Transverse colon (tissue), 4 donors: ENCODE measurements at regions not wholly inside any gene's neighbourhood (a gene's known extent, or its start where the extent isn't known, plus 50 kb on each side); places are given as distances from the start of the nearest gene placed in this dataset.

Source experiments
- DNase-seq: peaks from one replicate; pipeline ENCODE4 v3.0.0-alpha.2; 2019
- H3K27ac ChIP-seq, 4 donors: fragments of 200-600 bp; sonication (generic); 2 replicates each; pipeline ENCODE4 v1.5.1; 2016 to 2018; ENCODE audit warnings: inconsistent platforms in 4 of 4
- H3K27me3 ChIP-seq: fragments of 200-600 bp; sonication (generic); 2 replicates; pipeline ENCODE4 v1.5.1; 2017; ENCODE audit warnings: inconsistent platforms
- H3K36me3 ChIP-seq, 4 donors: fragments of 200-600 bp; sonication (generic); 2 replicates each; pipeline ENCODE4 v1.5.1; 2017 to 2019; ENCODE audit warnings: inconsistent platforms in 4 of 4
- H3K4me1 ChIP-seq, 4 donors: fragments of 200-600 bp; sonication (generic); 2 replicates each; pipeline ENCODE4 v1.5.1; 2017 to 2020; ENCODE audit warnings: inconsistent platforms in 4 of 4
- H3K4me3 ChIP-seq, 4 donors: fragments of 200-600 bp; sonication (generic); 1 replicate in 1 of 4; 2 replicates in 3 of 4; pipeline versions ENCODE4 v1.5.1 to v1.6.1; 2017 to 2019; ENCODE audit warnings: inconsistent platforms in 4 of 4
- H3K9me3 ChIP-seq, 2 donors: fragments of 200-600 bp; sonication (generic); 2 replicates each; pipeline ENCODE4 v1.5.1; 2017 to 2019; ENCODE audit warnings: inconsistent platforms in 2 of 2
- CTCF ChIP-seq, 5 experiments: fragments of 200-600 bp in 3 of 5; fragments of 450-650 bp in 2 of 5; sonication (generic) in 3 of 5; IDR thresholded peaks; 1 replicate in 2 of 5; 2 replicates in 3 of 5; pipeline ENCODE4 v1.5.1; 2016 to 2017; ENCODE audit warnings: antibody characterized with exemption in 5 of 5, inconsistent platforms in 3 of 5, mild to moderate bottlenecking in 2 of 5, moderate library complexity in 1 of 5
- EP300 ChIP-seq: sonication (generic); formaldehyde crosslinking; IDR thresholded peaks from one replicate; pipeline ENCODE4 v1.6.1; 2017; ENCODE audit warnings: antibody characterized with exemption, low read depth
- POLR2A ChIP-seq: fragments of 450-650 bp; IDR thresholded peaks from one replicate; pipeline ENCODE4 v1.6.1; 2016; ENCODE audit warnings: antibody characterized with exemption, mild to moderate bottlenecking, moderate library complexity
- POLR2AphosphoS5 ChIP-seq, 3 donors: sonication (generic); formaldehyde crosslinking; IDR thresholded peaks; one replicate each; pipeline ENCODE4 v1.6.1; 2016; ENCODE audit warnings: antibody characterized with exemption in 3 of 3
- WGBS, 2 donors: methylation state at CpG; one replicate each; pipeline ENCODE4 v1.1.5; 2018; ENCODE audit warnings: low coverage in 1 of 2; 5-methylcytosine and 5-hydroxymethylcytosine counted together
- in situ Hi-C, 4 donors: fragments of 200-750 bp; cut with MboI; loops; one replicate each; pipeline versions ENCODE4 v1.15.0 to v1.15.1; 2017; ENCODE audit warnings: low sequenced_read_pairs in 3 of 4, low pct_ligation_motif_present in 1 of 4, low pct_unique_long_range_greater_than_20kb in 1 of 4
- intact Hi-C: fragments of 100-400 bp; cut with DNase I; formaldehyde crosslinking; loops from one replicate; pipeline ENCODE4 v1.15.1; 2023; ENCODE audit warnings: low total_unique reads

GRCh38 chr2:145799595-145800108, 1279.7 kb upstream of the ZEB2 start:
- no peaks in the 10 kb centered on the region for H3K9me3 ChIP-seq
- TF ChIP-seq POLR2A (no peak), CTCF (IDR thresholded peaks at IDR 0.05) (no peak), EP300 (no peak), POLR2AphosphoS5 (IDR thresholded peaks at IDR 0.05) (no peak)
- 81% methylated on average over 7 of the region's 7 CpGs; no CpG with 5 or more reads in 1 of the 2 donors for WGBS, 2 donors
- DNase-seq = no peak
- in situ Hi-C loops = no loop called here
- no peaks in the 10 kb centered on the region for H3K4me1 ChIP-seq
- no peak overlapping the region for H3K4me3 ChIP-seq
- intact Hi-C loops = no loop called here
- no peaks in the 10 kb centered on the region for H3K27me3 ChIP-seq
- no peak overlapping the region for H3K27ac ChIP-seq
- no peaks in the 10 kb centered on the region for H3K36me3 ChIP-seq

DNA sequence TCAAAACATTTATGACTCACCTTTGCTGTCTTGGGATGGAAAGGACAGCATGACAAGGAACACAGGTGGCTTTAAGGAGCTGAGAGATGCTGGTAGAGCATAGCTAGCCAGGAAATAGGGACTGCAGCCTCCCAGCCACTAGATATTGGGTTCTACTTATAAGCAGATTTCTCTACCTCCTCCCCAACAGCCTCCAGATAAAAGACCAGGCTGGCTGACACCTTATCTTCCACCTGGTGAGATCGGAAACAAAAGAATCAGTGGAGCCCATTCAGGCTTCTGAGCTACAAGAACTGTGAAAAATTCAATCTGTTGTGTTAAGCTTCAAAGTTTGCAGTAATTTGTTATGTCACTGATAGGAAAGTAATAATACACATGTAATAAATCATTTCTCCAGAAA, 1278.5 kb upstream of the ZEB2 start:
- H3K27me3 ChIP-seq = no peaks in the 10 kb centered on the region
- no peak for TF ChIP-seq EP300
- TF ChIP-seq CTCF (IDR thresholded peaks at IDR 0.05) = no peak
- TF ChIP-seq POLR2AphosphoS5 (IDR thresholded peaks at IDR 0.05) = no peak
- TF ChIP-seq POLR2A = no peak
- no peaks in the 10 kb centered on the region for H3K36me3 ChIP-seq
- no peaks in the 10 kb centered on the region for H3K9me3 ChIP-seq
- no peak overlapping the region for H3K27ac ChIP-seq
- no peak for DNase-seq
- H3K4me3 ChIP-seq = no peak overlapping the region
- in situ Hi-C loops (no loop called here), intact Hi-C loops (no loop called here)
- H3K4me1 ChIP-seq = no peaks in the 10 kb centered on the region
- 97% methylated on average over 1 of the region's 1 CpG; no CpG with 5 or more reads in 1 of the 2 donors for WGBS, 2 donors

DNA sequence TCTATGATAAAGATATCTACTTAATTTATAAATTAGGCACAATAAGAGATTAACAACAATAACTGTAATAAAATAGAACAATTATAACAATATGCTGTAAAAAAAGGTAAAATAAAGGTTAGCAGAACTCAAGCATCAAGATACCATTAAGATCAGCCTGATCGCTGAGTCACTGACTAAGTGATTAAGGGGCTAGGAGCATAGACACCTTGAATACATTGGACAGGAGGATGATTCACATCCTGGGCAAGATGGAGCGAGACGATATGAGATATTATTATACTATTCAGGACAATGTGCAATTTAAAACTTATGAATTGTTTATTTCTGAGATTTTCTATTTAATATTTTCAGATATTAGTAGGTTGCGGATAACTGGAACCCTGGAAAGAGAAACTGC, 1277.8 kb upstream of the ZEB2 start:
- WGBS, 2 donors = 86 to 96% methylated on average over 4 of the region's 4 CpGs
- H3K27ac ChIP-seq = no peak overlapping the region
- no peaks in the 10 kb centered on the region for H3K9me3 ChIP-seq
- DNase-seq = no peak
- no peaks in the 10 kb centered on the region for H3K27me3 ChIP-seq
- H3K4me1 ChIP-seq = no peaks in the 10 kb centered on the region
- intact Hi-C loops (no loop called here), in situ Hi-C loops (no loop called here)
- H3K36me3 ChIP-seq = no peaks in the 10 kb centered on the region
- H3K4me3 ChIP-seq = no peak overlapping the region
- TF ChIP-seq EP300 (no peak), CTCF (IDR thresholded peaks at IDR 0.05) (no peak), POLR2A (no peak), POLR2AphosphoS5 (IDR thresholded peaks at IDR 0.05) (no peak)

DNA sequence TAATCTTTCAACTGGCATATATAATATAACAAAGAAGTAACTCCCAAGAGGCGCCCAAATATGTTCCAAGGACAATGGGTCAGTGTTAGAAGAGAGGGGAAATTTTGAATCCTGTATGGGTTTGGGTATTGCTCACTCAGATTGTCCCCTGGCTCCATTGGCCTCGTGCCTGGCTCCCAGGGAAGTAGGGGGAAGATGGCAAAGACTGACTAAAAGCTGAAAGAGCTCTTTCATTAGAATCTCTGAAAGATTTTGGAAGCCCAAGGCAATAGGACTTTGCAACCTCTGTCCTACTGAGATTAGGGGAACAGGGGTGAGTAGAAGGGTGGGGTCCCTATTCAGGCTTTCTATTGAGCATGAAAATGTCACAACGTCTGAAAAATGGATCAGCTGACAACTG, 1272.8 kb upstream of the ZEB2 start:
- in situ Hi-C loops (no loop called here), intact Hi-C loops (no loop called here)
- no peak overlapping the region for H3K4me3 ChIP-seq
- TF ChIP-seq POLR2AphosphoS5 (IDR thresholded peaks at IDR 0.05) = no peak
- no peak for TF ChIP-seq EP300
- TF ChIP-seq POLR2A = no peak
- TF ChIP-seq CTCF (IDR thresholded peaks at IDR 0.05) = no peak
- DNase-seq = no peak
- H3K36me3 ChIP-seq = no peaks in the 10 kb centered on the region
- H3K27ac ChIP-seq = no peak overlapping the region
- WGBS, 2 donors = 56 to 61% methylated on average over 3 of the region's 3 CpGs
- H3K27me3 ChIP-seq = no peaks in the 10 kb centered on the region
- no peaks in the 10 kb centered on the region for H3K9me3 ChIP-seq
- H3K4me1 ChIP-seq = no peaks in the 10 kb centered on the region
